ENCODE measurements at regions not wholly inside any gene's neighbourhood (a gene's known extent, or its start where the extent isn't known, plus 50 kb on each side); places are given as distances from the start of the nearest gene placed in this dataset.

DNA sequence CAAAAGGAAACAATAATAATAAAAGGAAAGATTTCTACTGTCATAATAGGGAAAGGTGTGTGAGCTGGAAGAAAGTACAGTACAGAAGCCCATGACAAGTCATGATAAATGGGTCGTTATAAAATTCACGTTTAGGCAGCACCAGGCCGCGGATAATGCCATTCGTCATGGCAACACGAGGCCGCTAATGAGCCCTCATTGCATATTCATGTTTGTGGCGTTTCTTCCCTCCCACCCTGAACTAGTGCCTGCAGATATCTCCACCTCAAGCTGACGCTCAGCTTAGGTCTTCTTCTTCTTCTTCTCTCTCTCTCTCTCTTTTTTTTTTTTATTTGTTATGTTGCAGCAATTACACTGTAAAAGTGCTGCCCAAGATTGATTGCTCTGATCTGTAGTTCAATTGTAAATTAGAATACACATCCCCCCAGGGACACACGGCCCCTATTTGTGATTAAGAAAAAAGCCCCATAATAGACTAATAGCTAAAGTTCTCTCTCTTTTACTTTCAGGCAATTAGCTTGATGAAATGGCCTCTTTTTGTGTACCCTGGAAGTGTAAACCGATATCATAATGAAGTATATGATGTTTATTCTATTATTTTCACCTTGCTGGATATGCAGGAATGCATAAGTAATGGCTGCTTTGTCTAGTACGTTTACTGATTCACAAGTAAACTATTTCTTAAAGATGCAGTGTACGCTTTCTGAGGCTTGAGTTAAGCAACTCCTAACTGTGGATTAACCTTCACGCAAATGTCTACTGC lies 61.9 kb upstream of the NR2F2 start:
- DNase-seq, result no peak

DNA sequence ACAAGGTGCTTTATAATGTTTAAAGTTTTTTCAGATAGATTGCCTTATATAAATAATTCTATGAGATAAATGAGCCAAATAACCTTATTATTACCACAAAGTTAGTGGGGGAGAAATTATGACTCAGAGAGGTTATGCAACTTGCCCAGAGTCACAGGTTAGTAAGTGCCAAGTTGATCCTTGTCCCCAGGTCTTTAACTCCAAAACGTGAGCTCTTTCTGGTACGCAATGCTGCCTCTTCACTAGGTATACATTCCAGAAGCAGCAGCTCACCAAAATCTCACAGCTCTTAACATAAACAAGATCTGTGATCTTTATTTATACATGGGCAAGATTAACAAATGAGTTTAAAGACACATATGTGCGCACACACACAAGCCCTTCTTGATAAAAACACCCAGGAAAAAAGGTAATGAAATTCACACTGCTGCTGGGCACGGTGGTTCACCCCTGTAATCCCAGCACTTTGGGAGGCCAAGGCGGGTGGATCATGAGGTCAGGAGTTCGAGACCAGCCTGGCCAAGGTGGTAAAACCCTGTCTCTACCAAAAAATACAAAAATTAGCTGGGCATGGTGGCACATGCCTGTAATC lies 59.8 kb upstream of the NR2F2 start:
- no peak for DNase-seq

GRCh38 chr15:96272427-96272826 lies 58.1 kb upstream of the NR2F2 start:
- no peak for DNase-seq

GRCh38 chr15:96273317-96274086 lies 57.0 kb upstream of the NR2F2 start:
- no peak for DNase-seq

DNA sequence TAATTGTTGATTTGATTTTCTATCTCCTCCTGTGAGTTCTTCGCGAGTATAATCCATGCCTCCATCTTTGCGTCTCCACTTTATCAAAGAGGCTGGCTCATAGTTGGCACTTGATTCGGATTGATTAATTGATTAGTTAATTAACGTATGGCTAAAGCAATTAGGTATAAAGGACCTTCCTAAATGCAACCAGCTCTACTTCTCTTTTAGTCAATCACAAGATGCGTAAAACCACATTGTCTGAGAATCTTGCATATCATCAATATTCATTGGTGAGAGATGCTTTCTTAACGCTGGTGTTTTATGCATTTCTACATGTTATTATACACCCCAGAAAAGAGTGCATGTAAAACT lies 56.4 kb upstream of the NR2F2 start:
- DNase-seq, result no peak

GRCh38 chr15:96274698-96275097 lies 55.8 kb upstream of the NR2F2 start:
- DNase-seq, result no peak

DNA sequence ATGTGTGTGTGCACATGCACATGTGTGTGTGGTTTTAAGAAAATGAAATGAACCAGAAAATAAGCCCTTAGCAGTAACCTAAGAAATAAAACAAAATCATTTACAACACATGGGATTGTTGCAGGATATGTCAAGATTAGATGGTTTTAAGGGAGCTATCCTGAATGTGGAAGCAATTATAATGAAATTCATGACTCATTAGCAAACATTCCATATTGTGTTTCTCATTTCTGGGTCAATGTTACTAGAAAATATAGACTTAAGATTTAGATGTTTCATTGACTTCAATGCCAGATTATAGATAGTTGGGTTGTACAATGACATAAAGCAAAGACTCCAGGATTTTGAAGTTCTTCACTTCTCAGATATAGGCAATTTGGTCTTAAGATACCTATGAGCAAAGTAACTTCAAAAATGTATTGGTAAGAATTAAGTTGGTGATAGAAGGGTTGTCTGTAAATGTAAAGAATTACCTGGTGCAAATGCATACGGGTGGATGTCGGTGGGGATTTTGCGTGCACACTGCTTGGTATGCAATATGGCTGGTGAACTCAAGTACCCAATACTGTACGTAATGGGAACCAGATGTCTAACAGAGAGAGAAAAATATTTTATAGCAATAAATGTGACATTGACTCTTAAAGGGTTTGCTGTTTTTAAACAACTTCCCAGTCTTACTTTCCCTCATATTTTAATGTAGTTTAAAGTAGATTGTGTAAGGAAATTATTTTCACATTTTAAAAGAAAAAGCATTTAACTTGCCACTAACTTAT lies 53.9 kb upstream of the NR2F2 start:
- DNase-seq, result no peak
